NCI-H1436 treated with DMSO at 0.1 percent for 48 hours (cell line): ENCODE measurements at regions not wholly inside any gene's neighbourhood (a gene's known extent, or its start where the extent isn't known, plus 50 kb on each side); places are given as distances from the start of the nearest gene placed in this dataset.

Experiments
- DNase-seq: peaks from one replicate; lab custom pipeline; 2025; lab: John Stamatoyannopoulos, UW

GRCh38 chr12:24223926-24224325 is 274.5 kb upstream of the SOX5 start:
- DNase-seq = no peak

- no peak for DNase-seq
Measured at GRCh38 chr12:24222968-24223367, 273.5 kb upstream of the SOX5 start.

GRCh38 chr12:24212496-24212895 is 263.0 kb upstream of the SOX5 start:
- peak; percentile 93 for DNase-seq

- DNase-seq = no peak
Measured at GRCh38 chr12:24206621-24207020, 257.2 kb upstream of the SOX5 start.

- no peak for DNase-seq
Measured at GRCh38 chr12:24201258-24201970, 251.9 kb upstream of the SOX5 start.

GRCh38 chr12:24200010-24200409 is 250.5 kb upstream of the SOX5 start:
- no peak for DNase-seq

- DNase-seq = no peak
Measured at GRCh38 chr12:24198936-24199671, 249.6 kb upstream of the SOX5 start.

- DNase-seq = no peak
Measured at GRCh38 chr12:24198070-24198469, 248.6 kb upstream of the SOX5 start.

GRCh38 chr12:24197532-24197931 is 248.1 kb upstream of the SOX5 start:
- no peak for DNase-seq

- DNase-seq = no peak
Measured at GRCh38 chr12:24195063-24195462, 245.6 kb upstream of the SOX5 start.

GRCh38 chr12:24191117-24191516 is 241.6 kb upstream of the SOX5 start:
- no peak for DNase-seq

- DNase-seq = no peak
Measured at GRCh38 chr12:24185782-24186181, 236.3 kb upstream of the SOX5 start.

GRCh38 chr12:24177889-24178288 is 228.4 kb upstream of the SOX5 start:
- DNase-seq = no peak

- DNase-seq = no peak
Measured at GRCh38 chr12:24175929-24176328, 226.5 kb upstream of the SOX5 start.

- no peak for DNase-seq
Measured at GRCh38 chr12:24175284-24175683, 225.8 kb upstream of the SOX5 start.

GRCh38 chr12:24173067-24173466 is 223.6 kb upstream of the SOX5 start:
- DNase-seq = no peak

GRCh38 chr12:24172773-24173066 is 223.2 kb upstream of the SOX5 start:
- no peak for DNase-seq

GRCh38 chr12:24172031-24172772 is 222.7 kb upstream of the SOX5 start:
- DNase-seq = no peak

- DNase-seq = no peak
Measured at GRCh38 chr12:24155042-24155441, 205.6 kb upstream of the SOX5 start.

GRCh38 chr12:24153079-24153478 is 203.6 kb upstream of the SOX5 start:
- no peak for DNase-seq

GRCh38 chr12:24152270-24152669 is 202.8 kb upstream of the SOX5 start:
- DNase-seq = no peak

GRCh38 chr12:24143928-24144327 is 194.5 kb upstream of the SOX5 start:
- no peak for DNase-seq

- DNase-seq = no peak
Measured at GRCh38 chr12:24139035-24139434, 189.6 kb upstream of the SOX5 start.
